ENCODE measurements at regions not wholly inside any gene's neighbourhood (a gene's known extent, or its start where the extent isn't known, plus 50 kb on each side); places are given as distances from the start of the nearest gene placed in this dataset.
A peak's percentile ranks its signal among the peaks of the same experiment; 100 is the strongest.

DNA sequence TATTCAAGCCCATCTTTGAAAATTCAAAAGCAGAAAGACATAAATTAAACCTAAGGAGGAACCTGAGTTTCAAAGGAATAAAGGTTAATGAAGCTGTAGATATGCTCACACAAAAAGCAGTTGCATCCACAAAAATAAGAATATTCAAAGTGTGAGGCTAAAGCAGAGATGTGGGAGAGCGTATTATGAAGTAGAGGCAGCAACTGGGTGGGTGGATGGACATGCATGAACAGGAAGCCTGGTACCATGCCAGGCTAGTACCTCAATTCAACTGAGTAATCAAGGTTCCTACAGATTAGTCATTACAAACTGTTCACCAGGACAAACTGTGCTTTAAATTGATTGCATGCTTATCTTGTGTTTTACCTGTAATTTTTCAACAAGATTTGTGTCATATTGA, 330.0 kb upstream of the PKDCC start:
- TF ChIP-seq, protein P1, sequence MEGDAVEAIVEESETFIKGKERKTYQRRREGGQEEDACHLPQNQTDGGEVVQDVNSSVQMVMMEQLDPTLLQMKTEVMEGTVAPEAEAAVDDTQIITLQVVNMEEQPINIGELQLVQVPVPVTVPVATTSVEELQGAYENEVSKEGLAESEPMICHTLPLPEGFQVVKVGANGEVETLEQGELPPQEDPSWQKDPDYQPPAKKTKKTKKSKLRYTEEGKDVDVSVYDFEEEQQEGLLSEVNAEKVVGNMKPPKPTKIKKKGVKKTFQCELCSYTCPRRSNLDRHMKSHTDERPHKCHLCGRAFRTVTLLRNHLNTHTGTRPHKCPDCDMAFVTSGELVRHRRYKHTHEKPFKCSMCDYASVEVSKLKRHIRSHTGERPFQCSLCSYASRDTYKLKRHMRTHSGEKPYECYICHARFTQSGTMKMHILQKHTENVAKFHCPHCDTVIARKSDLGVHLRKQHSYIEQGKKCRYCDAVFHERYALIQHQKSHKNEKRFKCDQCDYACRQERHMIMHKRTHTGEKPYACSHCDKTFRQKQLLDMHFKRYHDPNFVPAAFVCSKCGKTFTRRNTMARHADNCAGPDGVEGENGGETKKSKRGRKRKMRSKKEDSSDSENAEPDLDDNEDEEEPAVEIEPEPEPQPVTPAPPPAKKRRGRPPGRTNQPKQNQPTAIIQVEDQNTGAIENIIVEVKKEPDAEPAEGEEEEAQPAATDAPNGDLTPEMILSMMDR (IDR thresholded peaks at IDR 0.05; ENCODE audit: insufficient read depth, low read depth, low read length, missing control alignments) = no peak
- peak; percentile 30 for DNase-seq (ENCODE audit: low read depth)
- no peak overlapping the region for H3K4me3 ChIP-seq (ENCODE audit: low read depth, low read length)

DNA sequence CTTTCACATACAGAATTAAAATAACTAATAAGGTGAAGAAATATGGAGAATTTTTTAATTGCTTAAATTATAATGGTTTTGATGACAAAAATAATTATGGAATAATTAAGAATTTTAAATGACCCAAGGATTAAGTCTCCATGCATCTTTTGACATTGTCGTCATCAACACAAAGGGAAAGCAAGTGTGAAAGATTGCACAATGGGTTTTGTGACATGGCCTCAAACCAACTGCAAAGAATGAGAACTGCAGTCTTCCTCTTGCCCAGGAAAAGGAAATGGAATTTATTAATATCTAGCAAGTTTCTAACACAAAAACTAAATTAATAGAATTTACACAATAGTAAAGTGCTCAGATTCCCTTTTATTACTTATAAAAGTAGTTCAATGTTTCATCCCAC, 329.1 kb upstream of the PKDCC start:
- no peak for DNase-seq (ENCODE audit: low read depth)
- TF ChIP-seq, protein P1 (IDR thresholded peaks at IDR 0.05; ENCODE audit: insufficient read depth, low read depth, low read length, missing control alignments) = no peak
- H3K4me3 ChIP-seq (ENCODE audit: low read depth, low read length) = no peak overlapping the region

DNA sequence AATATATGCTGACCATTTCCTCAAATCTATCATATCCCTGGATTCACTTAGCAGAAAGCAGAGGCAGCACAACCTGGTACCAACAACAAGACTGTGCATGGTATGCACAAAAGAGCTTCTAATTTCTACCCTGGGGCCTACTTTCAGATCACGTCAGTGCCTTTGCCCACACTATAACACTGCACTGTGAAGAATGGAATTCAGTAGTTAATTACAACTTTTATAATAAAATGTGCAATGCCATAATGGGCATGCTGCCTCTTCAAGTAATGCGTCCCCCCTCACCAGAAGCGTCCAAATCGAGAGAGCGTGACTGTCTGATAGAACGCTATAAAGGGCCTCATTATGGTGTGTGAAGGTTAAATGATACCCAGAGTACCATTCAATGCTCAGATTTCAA, 328.1 kb upstream of the PKDCC start:
- no peak overlapping the region for H3K4me3 ChIP-seq (ENCODE audit: low read depth, low read length)
- no peak for DNase-seq (ENCODE audit: low read depth)
- TF ChIP-seq, protein P1 (IDR thresholded peaks at IDR 0.05; ENCODE audit: insufficient read depth, low read depth, low read length, missing control alignments) = no peak

DNA sequence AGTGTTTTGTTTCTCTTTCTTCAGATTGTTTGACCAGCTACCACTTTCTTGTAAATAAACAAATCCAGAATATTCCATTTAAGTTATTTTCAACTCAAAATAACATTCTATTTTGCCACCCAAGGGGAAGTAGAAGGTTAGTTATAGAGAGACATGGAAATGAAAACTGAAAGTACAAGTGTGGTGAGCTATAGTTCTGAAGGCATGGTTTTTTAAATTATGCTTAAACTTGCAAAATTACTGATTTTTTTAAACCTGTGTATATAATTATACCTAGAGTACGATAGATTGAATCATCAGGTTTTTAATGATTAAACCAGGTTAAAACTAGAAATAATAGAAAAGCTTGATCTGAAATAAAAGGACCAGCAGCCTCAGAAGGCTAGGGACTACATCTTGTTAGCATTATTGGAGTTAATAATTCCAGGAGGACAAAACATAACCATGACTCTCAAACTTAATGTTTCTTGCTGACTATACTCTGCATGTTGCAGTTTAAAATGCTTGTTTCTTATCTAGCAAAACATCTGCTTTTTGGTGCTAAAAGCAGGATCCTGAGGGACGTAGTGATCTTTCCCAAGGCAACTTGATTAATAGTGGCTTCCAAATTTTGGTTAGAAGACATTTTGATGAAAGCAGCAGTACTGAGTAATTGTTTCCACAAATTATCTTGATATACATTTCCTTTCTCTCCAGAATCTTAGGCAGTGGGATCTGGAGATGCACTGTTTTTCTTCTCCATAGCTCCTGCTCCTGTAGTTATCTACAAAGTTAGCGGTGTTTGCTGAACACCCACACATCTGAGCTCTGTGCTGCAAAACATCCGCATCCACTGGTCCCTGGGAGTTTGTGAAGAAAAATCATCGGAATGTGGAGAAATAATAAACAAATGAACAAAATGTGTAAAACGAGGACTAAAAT, 327.2 kb upstream of the PKDCC start:
- no peak overlapping the region for H3K4me3 ChIP-seq (ENCODE audit: low read depth, low read length)
- TF ChIP-seq, protein P1 (IDR thresholded peaks at IDR 0.05; ENCODE audit: insufficient read depth, low read depth, low read length, missing control alignments) = no peak
- peak; percentile 11 for DNase-seq (ENCODE audit: low read depth)

DNA sequence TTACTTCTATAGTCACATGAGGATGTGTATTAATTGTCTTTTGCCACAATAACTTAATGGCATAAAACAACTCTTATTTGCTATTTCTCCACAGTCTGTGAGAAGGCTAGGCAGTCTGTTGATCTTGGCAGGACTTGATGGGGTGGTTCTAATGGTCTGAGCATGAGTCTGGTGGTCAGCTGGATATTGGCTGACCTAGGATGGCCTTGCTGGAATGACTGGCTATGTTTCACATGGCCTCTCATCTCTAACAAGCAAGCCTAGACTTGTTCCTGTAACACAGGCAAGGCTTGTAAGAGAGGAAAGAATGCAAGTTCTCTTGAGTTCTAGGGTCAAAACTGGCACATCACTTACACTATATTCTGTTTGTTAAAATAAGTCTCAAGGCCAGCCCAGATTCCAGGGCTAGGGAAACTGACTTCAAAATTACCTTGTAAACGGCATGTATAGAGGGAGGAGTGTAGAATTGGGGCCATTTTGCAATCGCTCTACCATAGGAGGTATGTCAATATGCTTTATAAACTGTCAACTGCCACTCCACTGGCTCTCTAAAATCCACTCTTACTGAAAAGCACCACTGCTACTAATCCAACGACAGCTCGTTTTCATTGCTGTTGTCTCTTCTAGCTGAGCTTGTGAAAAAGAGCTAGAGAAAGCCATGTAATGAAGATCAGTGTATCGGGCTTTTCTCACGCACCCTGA, 325.0 kb upstream of the PKDCC start:
- peak; percentile 25 for DNase-seq (ENCODE audit: low read depth)
- TF ChIP-seq, protein P1 (IDR thresholded peaks at IDR 0.05; ENCODE audit: insufficient read depth, low read depth, low read length, missing control alignments) = no peak
- no peak overlapping the region for H3K4me3 ChIP-seq (ENCODE audit: low read depth, low read length)

DNA sequence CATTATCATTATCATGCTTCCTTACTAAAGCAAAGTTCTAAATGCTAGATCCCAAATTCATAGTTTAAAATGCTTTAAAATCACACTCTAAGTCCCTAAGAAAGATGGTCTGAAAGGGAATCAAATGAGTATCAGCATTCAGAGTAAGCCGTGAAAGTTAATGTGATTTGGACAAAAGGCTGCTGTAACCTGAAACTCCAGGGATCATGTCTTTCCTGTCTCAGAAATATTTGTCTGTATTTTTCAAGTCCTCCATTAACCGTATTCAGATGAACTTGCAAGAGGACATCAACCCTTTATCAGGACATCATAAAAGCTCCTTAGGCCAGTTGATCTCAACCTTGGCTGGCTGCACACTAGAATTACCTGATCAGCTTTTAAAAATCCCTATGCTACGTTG, 324.3 kb upstream of the PKDCC start:
- DNase-seq (ENCODE audit: low read depth) = no peak
- TF ChIP-seq, protein P1 (IDR thresholded peaks at IDR 0.05; ENCODE audit: insufficient read depth, low read depth, low read length, missing control alignments) = no peak
- H3K4me3 ChIP-seq (ENCODE audit: low read depth, low read length) = no peak overlapping the region

Data from GM12865 (cell line).